HG02798 (cell line): ENCODE measurements at regions not wholly inside any gene's neighbourhood (a gene's known extent, or its start where the extent isn't known, plus 50 kb on each side); places are given as distances from the start of the nearest gene placed in this dataset.

Source experiments
- ATAC-seq: cut with Tn5 transposase; IDR thresholded peaks from one replicate; pipeline ENCODE4 v1.9.1; 2021; ENCODE audit warnings: mild to moderate bottlenecking; ENCODE audit not compliant: unreplicated experiment, poor library complexity

GRCh38 chr20:61170496-61171320, 81.4 kb upstream of the CDH4 start:
- no peak for ATAC-seq

- ATAC-seq = no peak
These were observed 78.8 kb upstream of the CDH4 start for GRCh38 chr20:61173267-61173666.

DNA sequence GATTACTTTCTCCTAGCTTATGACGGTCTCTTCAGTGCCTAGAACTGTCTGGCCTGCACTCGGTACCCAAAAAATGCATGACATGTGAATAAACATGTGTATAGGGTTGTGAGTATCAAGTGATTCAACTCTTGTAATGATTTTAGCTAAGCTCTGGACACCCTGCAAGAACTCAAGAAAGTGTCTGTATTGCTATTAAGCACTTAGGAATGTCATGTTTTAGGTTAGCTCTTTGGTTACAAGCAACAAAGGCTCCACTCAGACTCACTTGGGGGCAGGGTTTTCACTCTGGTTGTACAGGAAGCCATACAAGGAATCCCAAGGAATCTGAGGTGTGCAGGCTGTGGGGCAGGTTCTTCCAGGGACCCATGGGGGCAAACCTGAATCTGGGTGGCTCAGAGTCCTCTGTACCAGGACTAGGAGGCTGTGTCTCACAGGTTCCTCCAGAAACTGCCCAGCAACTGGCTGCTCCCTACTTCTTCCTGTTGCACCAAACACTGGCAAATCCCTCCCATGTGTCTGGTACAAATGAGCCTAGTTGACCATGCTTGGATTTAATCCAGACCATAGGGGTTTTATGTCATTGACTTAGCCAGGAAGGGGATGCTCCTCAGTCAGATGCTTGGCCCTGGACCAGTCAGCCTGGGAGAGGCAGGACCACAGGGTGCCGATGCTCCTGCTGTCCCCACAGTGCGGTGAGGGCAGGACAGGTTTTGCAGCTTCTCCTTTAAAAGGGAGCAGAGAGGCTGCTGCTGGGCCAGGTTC, 77.9 kb upstream of the CDH4 start:
- no peak for ATAC-seq

- no peak for ATAC-seq
These were observed 75.2 kb upstream of the CDH4 start for GRCh38 chr20:61176874-61177273.

DNA sequence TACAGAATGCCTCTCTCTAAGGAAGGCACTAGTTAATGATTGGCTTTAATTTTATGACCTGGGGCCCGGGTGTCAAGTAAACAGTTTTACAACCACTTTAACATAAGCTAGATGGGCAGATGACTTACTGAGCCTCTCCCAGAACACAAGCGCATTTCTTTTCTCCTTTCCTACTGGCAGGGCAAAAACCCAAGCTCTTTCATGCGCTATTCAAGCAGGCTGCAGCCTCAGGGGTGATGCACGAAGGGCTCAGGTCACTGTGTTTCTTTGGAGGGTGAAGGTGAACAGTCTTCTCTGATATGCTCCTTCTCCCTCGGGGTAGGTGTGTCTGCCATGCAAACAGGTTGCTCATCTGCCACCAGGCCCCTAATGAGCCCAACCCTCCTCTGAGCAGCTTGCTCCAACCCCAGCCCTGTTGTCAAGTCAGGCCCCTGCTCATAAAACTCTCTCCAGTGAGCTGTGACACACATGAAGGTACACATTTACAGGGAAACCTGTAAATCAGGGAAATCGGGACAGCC, 73.5 kb upstream of the CDH4 start:
- ATAC-seq = no peak

DNA sequence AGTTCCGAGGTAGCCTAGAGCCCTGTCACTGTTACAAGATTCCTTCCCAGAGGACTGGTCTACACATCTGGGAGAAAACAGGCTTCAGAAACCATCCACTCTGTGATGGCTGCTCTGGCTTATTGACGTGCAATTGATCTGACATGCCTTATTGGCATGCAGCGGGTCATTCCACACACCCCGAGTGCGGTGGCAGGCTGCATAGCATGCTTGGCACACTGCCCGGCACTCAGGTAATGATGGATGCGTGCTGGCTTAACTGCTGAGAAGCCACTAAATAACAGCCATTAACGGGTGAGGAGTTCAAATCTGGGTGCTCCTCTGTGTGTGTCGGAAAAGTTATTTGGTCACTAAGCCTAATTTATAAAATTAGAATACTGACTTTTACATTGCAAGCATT, 67.9 kb upstream of the CDH4 start:
- no peak for ATAC-seq

DNA sequence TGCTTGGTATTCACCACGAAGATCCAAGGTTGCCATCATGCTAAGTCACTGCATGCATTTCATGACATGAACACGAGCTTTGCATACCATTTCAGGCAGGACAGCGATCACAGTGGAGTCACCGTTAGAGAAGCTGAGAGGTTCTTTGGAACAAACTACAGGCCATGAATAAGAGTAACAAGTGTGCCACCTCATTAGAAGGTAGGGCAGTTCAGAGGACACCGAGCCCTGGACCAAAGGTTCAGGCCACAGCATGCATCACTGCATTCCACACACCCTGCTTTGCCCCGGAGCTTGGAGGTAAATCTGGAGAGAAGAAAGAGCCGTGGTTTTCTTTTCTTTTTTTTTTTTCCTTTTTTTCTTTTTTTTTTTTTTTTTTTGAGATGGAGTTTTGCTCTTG, 66.9 kb upstream of the CDH4 start:
- no peak for ATAC-seq

GRCh38 chr20:61185841-61186601, 66.0 kb upstream of the CDH4 start:
- ATAC-seq = no peak

- no peak for ATAC-seq
These were observed 65.1 kb upstream of the CDH4 start for GRCh38 chr20:61186771-61187472.

DNA sequence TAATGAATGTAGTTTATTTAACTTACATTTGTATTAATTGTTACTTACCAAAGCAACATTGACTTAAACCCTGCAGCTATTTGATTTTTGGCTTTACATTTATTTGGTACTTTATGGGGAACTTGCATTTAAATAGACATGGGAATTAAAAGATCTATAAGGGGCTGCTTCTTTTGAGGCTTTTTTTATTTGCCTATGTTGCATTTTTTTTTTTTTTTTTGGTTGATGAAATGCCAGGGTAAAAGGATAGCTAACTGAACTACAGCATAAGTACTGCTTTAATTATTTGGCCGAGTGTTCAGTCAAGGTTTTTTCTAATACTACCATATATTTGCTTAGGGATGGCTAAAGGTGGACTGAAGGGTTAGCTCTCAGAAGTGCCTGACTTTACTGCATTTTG, 62.5 kb upstream of the CDH4 start:
- ATAC-seq = no peak

GRCh38 chr20:61191096-61191495, 61.0 kb upstream of the CDH4 start:
- no peak for ATAC-seq

DNA sequence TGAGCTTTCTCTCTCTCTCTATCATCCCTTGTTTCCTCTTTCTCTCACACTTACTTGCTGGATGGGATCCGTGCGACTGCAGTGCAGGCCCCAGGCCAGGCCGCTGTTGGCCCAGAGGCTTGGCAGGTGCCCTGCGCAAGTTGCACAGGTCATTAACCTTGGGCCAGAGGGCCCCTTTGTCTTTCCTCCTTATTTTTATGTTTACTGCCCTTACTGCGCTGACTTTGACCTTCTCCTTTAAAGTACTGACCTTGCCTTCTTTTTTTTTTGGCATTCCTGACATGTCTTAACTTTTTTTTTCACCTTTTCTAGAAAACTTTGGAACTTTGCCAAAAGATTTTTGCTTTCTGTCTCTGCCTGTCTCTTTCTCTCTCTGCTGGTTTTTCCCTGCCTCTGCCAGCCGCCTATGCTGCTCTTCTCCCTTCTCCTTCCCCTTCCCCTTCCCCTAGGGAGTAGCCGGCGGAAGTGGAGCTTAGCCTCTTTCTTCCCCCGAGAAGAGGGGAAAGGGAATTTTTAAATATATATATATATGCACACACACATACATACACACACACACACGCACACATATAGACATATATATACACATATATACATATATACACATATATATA, 59.6 kb upstream of the CDH4 start:
- no peak for ATAC-seq

- ATAC-seq = no peak
These were observed 58.9 kb upstream of the CDH4 start for GRCh38 chr20:61193164-61193563.
